NCI-H1105 treated with DMSO at 0.1 percent for 48 hours (cell line): ENCODE measurements at regions not wholly inside any gene's neighbourhood (a gene's known extent, or its start where the extent isn't known, plus 50 kb on each side); places are given as distances from the start of the nearest gene placed in this dataset.
"Not testable (repeated sequence)": the region's sequence is repeated elsewhere in the genome, so short reads cannot be mapped to it uniquely, and the experiment has no call there.

Experiments used
- DNase-seq: peaks from one replicate; lab custom pipeline; 2025; lab: John Stamatoyannopoulos, UW

GRCh38 chr9:82052081-82052480, 63.5 kb downstream of the SPATA31D1 start:
- DNase-seq = no peak

GRCh38 chr9:82054264-82055015, 65.9 kb downstream of the SPATA31D1 start:
- DNase-seq = no peak

- no peak for DNase-seq
These were observed 69.2 kb downstream of the SPATA31D1 start for GRCh38 chr9:82057805-82058204.

DNA sequence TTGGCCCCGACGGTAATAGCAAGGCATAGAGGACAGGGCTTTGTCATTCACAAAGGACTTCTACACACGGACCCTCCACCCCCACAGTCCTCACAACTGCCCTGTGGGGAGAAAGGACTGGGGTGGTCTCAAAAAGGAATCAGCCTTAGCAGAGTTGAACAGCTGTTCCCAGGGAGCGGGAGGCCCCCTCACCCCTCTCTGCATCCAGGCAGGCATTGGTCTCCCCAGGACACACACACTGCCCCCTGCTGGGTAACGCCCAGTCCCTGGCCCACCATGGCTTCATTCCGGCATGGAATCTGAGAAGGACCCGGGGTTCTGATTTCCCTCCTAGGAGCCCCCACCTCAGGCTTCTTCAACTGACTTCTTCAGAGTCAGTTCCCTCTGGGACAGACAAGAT, 73.2 kb downstream of the SPATA31D1 start:
- DNase-seq = not testable (repeated sequence)

GRCh38 chr9:82062245-82062644, 73.7 kb downstream of the SPATA31D1 start:
- DNase-seq = no peak

DNA sequence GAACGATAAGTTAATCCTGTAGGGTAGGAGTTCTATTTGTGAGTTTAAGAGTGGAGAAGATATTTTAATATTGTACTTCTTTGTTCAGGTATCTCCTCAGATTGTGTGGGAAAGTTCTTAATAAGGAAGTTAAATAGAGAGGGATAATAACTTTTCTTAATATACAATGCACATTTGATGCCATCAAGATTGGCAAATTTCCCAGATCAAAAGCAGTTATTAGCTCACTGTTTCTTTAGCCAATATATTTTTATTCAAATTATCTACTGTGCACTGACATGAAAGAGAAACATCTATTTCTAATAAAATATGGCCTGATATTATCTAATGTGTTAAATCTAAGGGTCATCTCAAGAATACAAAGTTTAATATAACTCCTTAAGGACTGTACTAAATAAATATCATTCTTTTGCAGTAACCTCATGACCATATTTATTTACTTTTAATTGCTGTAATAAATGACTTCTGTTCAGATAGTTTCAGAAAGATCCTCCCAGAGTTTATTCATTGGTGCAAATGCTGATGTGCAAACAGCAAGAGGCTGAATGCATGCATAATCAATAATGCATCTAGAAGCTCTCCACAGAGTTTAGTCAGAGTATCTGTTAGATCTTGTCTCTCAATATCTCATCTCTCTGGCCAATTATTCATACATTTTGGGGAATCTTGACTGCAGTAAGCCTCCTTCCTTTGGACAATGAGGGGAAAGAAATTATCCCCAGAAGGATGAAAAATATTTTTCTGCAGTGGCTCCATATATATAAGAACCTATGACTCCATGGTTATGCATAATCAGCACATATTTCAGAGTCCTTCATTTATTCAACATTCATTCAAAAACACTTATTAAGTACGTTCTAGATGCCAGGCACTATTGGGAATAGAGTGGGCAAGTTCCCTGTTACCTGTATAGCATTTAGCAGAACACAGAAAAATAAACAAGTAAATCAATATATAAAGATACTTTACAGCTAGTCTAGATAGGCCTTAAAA, 85.3 kb downstream of the SPATA31D1 start:
- no peak for DNase-seq

- DNase-seq = no peak
These were observed 91.7 kb downstream of the SPATA31D1 start for GRCh38 chr9:82080265-82080664.

- DNase-seq = no peak
These were observed 92.9 kb downstream of the SPATA31D1 start for GRCh38 chr9:82081496-82081895.

DNA sequence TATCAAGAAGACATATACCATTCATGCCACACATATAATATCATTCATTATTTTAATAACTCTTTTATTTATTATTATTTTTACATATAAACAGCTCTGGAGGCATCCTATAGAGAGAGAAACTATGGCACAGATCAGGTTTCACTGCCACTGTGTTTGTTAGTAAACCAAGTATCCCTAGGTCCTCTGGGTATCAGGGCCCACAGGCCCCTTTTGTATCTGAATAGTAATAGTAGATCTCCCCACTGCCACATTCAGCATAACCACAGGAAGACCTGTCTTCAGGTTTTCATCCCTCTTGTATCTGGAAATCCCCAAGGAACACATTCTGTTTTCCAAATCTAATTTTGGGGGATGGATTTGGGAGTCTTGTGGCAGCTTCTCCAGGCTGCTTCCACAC, 94.0 kb downstream of the SPATA31D1 start:
- DNase-seq = no peak

GRCh38 chr9:82088591-82088990, 100.0 kb downstream of the SPATA31D1 start:
- DNase-seq = no peak

GRCh38 chr9:82090046-82090445, 101.5 kb downstream of the SPATA31D1 start:
- no peak for DNase-seq

DNA sequence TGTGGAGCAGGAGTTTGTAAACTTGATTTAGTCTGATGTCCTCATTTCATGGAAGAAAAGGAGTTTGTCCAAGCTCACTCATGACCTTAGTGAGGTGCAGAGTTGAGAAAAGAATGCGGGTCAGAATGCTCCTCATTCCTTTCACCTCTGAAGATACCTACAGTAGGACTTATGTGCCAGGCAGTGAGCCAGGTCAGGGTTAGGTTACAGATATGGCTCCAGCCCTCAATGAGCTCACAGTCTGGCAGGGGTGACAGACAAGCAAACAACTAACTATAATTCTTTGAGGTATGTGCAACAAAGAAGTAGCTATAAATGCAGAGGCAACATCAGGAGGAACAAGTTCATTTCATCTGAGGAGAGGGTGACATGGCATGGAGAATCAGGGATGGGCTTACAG, 102.5 kb downstream of the SPATA31D1 start:
- no peak for DNase-seq

DNA sequence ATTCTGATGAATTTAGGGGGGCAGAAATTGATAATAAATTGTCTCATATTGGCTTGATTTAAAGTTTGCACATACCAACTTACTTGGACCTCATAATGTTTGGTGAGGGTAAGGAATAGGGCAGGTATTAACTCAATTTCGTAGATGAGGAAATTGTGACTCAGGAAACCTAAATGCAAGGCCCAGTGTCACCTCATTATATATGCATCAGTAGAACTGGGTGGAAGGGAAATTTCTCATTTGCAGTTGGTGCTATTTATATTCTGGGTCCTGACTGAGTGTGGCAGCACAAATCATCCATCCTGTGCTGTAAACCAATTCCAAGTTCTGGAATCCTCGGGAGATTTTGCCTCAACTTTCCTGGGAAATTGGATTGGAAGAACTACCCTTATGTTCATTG, 103.0 kb downstream of the SPATA31D1 start:
- no peak for DNase-seq

DNA sequence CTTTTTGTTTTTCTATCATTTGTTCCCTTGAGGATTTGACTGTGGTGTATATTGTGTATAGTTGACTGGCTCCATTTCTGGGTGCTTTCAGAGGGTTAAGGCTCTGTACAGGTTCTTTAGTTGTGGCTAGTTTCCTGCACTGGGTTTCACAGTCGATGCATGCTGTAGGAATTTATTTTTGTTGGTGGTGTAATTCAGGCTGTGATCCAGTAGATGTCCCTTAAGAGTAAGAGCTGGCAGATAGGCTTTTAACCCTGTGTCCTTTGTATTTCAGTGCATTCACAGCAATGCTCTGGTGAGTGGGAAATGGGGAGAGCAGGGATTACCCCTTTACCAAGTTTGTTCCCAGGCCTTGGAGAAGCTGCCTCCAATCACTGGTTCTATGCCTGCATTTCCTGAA, 112.9 kb downstream of the SPATA31D1 start:
- DNase-seq = peak; percentile 24

GRCh38 chr9:82104252-82104651, 115.7 kb downstream of the SPATA31D1 start:
- no peak for DNase-seq

DNA sequence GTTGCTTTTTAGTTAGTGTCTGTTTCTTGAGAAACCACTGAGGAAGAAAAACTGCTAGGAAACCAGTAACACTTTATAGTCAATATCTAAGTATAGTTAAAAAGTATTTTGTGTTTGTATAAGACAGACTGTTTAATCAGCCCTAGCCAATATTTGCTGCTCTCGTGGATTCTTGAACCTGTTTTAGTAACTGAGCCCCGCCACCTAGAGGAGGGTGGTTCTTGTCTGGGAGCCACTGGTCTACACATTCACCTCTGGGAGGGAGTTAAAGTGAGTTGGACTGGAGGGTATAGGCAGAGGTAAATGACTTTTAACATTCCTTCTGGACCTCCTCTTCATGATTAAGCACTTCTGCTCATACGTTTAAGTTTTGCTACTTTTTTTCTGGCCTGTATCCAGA, 117.2 kb downstream of the SPATA31D1 start:
- DNase-seq = no peak

- DNase-seq = no peak
These were observed 118.0 kb downstream of the SPATA31D1 start for GRCh38 chr9:82106536-82106935.

- DNase-seq = no peak
These were observed 119.9 kb downstream of the SPATA31D1 start for GRCh38 chr9:82108474-82108873.

- DNase-seq = no peak
These were observed 120.4 kb downstream of the SPATA31D1 start for GRCh38 chr9:82108941-82109340.

- peak; percentile 3 for DNase-seq
These were observed 121.1 kb downstream of the SPATA31D1 start for GRCh38 chr9:82109626-82110025.

DNA sequence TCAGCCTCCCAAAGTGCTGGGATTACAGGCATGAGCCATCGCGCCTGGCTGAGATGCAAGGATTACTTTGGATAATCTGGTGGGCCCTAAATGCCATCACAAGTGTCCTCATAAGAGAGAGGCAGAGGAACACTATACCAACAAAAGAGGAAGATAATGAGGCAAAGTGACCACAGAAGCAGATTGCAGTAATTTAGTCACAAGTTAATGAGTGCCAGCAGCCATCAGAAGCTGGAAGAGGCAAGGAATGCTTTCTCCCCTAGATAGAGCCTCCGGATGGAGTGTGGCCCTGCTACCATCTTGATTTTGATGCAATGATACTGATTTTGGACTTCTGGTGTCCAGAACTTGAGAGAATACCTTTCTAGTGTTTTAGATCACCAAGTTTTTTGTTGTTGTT, 122.3 kb downstream of the SPATA31D1 start:
- no peak for DNase-seq

DNA sequence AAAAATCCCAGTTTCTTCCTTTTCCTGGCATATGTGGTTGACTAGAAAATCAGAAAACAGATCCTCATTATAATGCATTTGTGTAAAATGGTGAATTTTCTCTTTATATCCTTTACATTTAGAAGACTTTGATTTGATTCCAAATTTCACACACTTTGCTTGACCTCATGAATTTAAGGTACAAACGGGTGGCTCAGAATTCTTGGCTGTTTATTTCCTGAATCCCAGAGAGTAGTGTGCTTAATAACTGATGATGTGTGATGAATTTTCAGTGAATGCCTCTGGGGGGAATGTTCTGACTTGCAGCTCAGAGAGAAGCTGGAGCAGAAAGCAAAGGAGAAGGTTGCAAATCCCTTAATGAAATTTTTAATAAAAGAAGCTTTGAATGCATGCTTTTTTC, 126.8 kb downstream of the SPATA31D1 start:
- DNase-seq = no peak

- no peak for DNase-seq
These were observed 127.3 kb downstream of the SPATA31D1 start for GRCh38 chr9:82115900-82116299.
